SK-N-SH (cell line): ENCODE measurements at regions not wholly inside any gene's neighbourhood (a gene's known extent, or its start where the extent isn't known, plus 50 kb on each side); places are given as distances from the start of the nearest gene placed in this dataset.

Experiments
- CHD2 ChIP-seq: fragments of 150-350 bp; IDR thresholded peaks from 2 replicates; pipeline ENCODE4 v1.6.1; 2018; ENCODE audit warnings: low read length; ENCODE audit not compliant: partially characterized antibody
- CTCF ChIP-seq: fragments of 200-600 bp; sonication (generic); IDR thresholded peaks from 2 replicates; pipeline ENCODE4 v1.6.1; 2017; ENCODE audit warnings: antibody characterized with exemption, mild to moderate bottlenecking, moderate library complexity
- GABPA ChIP-seq: IDR thresholded peaks from 2 replicates; pipeline ENCODE4 v1.4.0; 2012; ENCODE audit warnings: low read depth, mild to moderate bottlenecking
- MAX ChIP-seq: IDR thresholded peaks from 2 replicates; pipeline ENCODE4 v1.4.0; 2012; ENCODE audit warnings: low read depth
- POLR2AphosphoS5 ChIP-seq: IDR thresholded peaks from 2 replicates; pipeline ENCODE4 v1.6.1; 2012; ENCODE audit warnings: low read depth, low read length
- RFX5 ChIP-seq: IDR thresholded peaks from 2 replicates; pipeline ENCODE4 v1.6.1; 2012; ENCODE audit warnings: mild to moderate bottlenecking, improper control_type of control experiment, low read length
- RXRA ChIP-seq: IDR thresholded peaks from 2 replicates; pipeline ENCODE4 v1.4.0; 2012; ENCODE audit warnings: low read depth, mild to moderate bottlenecking, borderline replicate concordance
- TAF1 ChIP-seq: IDR thresholded peaks from 2 replicates; pipeline ENCODE4 v1.6.1; 2012; ENCODE audit warnings: low read depth, mild to moderate bottlenecking, low read length, moderate library complexity, borderline replicate concordance
- USF2 ChIP-seq: fragments of 150-350 bp; IDR thresholded peaks from 2 replicates; pipeline ENCODE4 v1.6.1; 2017; ENCODE audit warnings: antibody characterized with exemption, low read length, low read depth, borderline replicate concordance

GRCh38 chr1:191788551-191788950, 369.7 kb upstream of the RGS18 start:
- TF ChIP-seq CTCF (no peak), POLR2AphosphoS5 (no peak), CHD2 (no peak), MAX (no peak), TAF1 (no peak), USF2 (no peak), RXRA (no peak), GABPA (no peak), RFX5 (no peak)
